PFSK-1 (cell line): ENCODE measurements at regions not wholly inside any gene's neighbourhood (a gene's known extent, or its start where the extent isn't known, plus 50 kb on each side); places are given as distances from the start of the nearest gene placed in this dataset.

Experiments used
- POLR2AphosphoS5 ChIP-seq: IDR thresholded peaks from 2 replicates; pipeline ENCODE4 v1.6.1; 2012; ENCODE audit warnings: low read depth, mild to moderate bottlenecking, control low read depth, low read length, moderate library complexity
- SIN3A ChIP-seq: IDR thresholded peaks from 2 replicates; pipeline ENCODE4 v1.6.1; 2012; ENCODE audit warnings: mild to moderate bottlenecking, low read length, moderate library complexity, borderline replicate concordance; ENCODE audit not compliant: insufficient read depth
- TAF1 ChIP-seq: IDR thresholded peaks from 2 replicates; pipeline ENCODE4 v1.6.1; 2012; ENCODE audit warnings: low read length, control low read depth, borderline replicate concordance; ENCODE audit not compliant: insufficient read depth
- TF ChIP-seq, protein P1 (sequence below), 2 experiments: IDR thresholded peaks; 2 replicates each; pipeline versions ENCODE4 v1.6.1 to v1.8.0; 2011 to 2012; ENCODE audit warnings: low read depth in 2 of 2, low read length in 2 of 2, control low read depth in 1 of 2, inconsistent platforms in 1 of 2, mild to moderate bottlenecking in 1 of 2, moderate library complexity in 1 of 2; ENCODE audit not compliant: insufficient read depth in 1 of 2

DNA sequence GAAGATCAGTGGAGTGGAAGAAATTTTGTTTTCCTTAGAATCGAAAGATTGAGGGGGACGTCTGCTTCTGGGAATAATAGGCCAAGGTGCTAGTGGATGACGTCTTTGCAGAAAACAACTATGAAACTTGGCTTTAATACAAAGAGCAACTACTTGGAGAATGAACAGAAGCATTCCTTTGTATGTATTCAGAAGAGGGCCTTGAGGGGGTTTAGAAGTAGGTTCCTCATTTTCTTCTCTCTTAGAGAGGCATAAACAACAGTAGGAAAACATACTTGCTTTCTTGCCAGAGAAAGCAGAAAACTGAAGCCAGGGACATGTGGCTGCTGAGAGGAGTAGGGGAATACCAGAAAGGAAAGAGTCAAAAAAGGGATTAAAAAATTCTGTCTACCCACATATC is 167.8 kb downstream of the ZNF330 start:
- TF ChIP-seq TAF1 (no peak), POLR2AphosphoS5 (no peak), SIN3A (no peak)
- TF ChIP-seq, protein P1, sequence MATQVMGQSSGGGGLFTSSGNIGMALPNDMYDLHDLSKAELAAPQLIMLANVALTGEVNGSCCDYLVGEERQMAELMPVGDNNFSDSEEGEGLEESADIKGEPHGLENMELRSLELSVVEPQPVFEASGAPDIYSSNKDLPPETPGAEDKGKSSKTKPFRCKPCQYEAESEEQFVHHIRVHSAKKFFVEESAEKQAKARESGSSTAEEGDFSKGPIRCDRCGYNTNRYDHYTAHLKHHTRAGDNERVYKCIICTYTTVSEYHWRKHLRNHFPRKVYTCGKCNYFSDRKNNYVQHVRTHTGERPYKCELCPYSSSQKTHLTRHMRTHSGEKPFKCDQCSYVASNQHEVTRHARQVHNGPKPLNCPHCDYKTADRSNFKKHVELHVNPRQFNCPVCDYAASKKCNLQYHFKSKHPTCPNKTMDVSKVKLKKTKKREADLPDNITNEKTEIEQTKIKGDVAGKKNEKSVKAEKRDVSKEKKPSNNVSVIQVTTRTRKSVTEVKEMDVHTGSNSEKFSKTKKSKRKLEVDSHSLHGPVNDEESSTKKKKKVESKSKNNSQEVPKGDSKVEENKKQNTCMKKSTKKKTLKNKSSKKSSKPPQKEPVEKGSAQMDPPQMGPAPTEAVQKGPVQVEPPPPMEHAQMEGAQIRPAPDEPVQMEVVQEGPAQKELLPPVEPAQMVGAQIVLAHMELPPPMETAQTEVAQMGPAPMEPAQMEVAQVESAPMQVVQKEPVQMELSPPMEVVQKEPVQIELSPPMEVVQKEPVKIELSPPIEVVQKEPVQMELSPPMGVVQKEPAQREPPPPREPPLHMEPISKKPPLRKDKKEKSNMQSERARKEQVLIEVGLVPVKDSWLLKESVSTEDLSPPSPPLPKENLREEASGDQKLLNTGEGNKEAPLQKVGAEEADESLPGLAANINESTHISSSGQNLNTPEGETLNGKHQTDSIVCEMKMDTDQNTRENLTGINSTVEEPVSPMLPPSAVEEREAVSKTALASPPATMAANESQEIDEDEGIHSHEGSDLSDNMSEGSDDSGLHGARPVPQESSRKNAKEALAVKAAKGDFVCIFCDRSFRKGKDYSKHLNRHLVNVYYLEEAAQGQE (IDR thresholded peaks at IDR 0.05; ENCODE audit: insufficient read depth in 1 of 2, low read depth in 2 of 2, low read length in 2 of 2): no peak
